MM.1S (cell line): ENCODE measurements at regions not wholly inside any gene's neighbourhood (a gene's known extent, or its start where the extent isn't known, plus 50 kb on each side); places are given as distances from the start of the nearest gene placed in this dataset.

ENCODE experiments used
- DNase-seq: peaks from one replicate; pipeline ENCODE4 v3.0.0-alpha.2; 2015
- H2AFZ ChIP-seq: fragments of 300-600 bp; sonication (generic); 2 replicates; pipeline ENCODE4 v1.6.0; 2016; ENCODE audit warnings: antibody characterized with exemption, low read length
- H3F3A ChIP-seq: fragments of 300-600 bp; sonication (generic); 2 replicates; pipeline ENCODE4 v1.6.1; 2016; ENCODE audit warnings: mild to moderate bottlenecking, antibody characterized with exemption, low read length, moderate library complexity, mixed read lengths; ENCODE audit not compliant: insufficient read depth
- H3K27ac ChIP-seq: fragments of 300-600 bp; sonication (generic); 2 replicates; pipeline ENCODE4 v1.5.1; 2016; ENCODE audit warnings: mild to moderate bottlenecking, low read length
- H3K27me3 ChIP-seq: fragments of 300-600 bp; sonication (generic); replicated peaks from 2 replicates; pipeline ENCODE4 v1.6.0; 2016; ENCODE audit warnings: low read length; ENCODE audit not compliant: insufficient read depth
- H3K36me3 ChIP-seq: fragments of 300-600 bp; sonication (generic); replicated peaks from 2 replicates; pipeline ENCODE4 v1.6.1; 2016; ENCODE audit warnings: mild to moderate bottlenecking, low read length, mixed read lengths; ENCODE audit not compliant: insufficient read depth
- H3K4me1 ChIP-seq: fragments of 300-600 bp; sonication (generic); 2 replicates; pipeline ENCODE4 v1.6.1; 2016; ENCODE audit warnings: low read length, mixed read lengths
- H3K4me2 ChIP-seq: fragments of 300-600 bp; sonication (generic); 2 replicates; pipeline ENCODE4 v1.6.0; 2016; ENCODE audit warnings: low read depth, low read length
- H3K4me3 ChIP-seq: fragments of 300-600 bp; sonication (generic); 2 replicates; pipeline ENCODE4 v1.5.1; 2016; ENCODE audit warnings: low read length, mixed read lengths
- H3K79me2 ChIP-seq: fragments of 300-600 bp; sonication (generic); 2 replicates; pipeline ENCODE4 v1.6.1; 2016; ENCODE audit warnings: mixed run types, low read length, mixed read lengths
- H3K9ac ChIP-seq: fragments of 300-600 bp; sonication (generic); 2 replicates; pipeline ENCODE4 v1.6.1; 2016; ENCODE audit warnings: low read length, mixed read lengths
- H3K9me2 ChIP-seq: fragments of 300-600 bp; sonication (generic); replicated peaks from 2 replicates; pipeline ENCODE4 v1.6.1; 2016; ENCODE audit warnings: mild to moderate bottlenecking, low read length, mixed read lengths; ENCODE audit not compliant: insufficient read depth
- H3K9me3 ChIP-seq: fragments of 300-600 bp; sonication (generic); replicated peaks from 2 replicates; pipeline ENCODE4 v1.6.1; 2016; ENCODE audit warnings: mild to moderate bottlenecking, low read length, mixed read lengths; ENCODE audit not compliant: insufficient read depth
- H4K20me1 ChIP-seq: fragments of 300-600 bp; sonication (generic); 2 replicates; pipeline ENCODE4 v1.6.1; 2016; ENCODE audit warnings: mild to moderate bottlenecking, low read length, moderate library complexity, mixed read lengths; ENCODE audit not compliant: insufficient read depth
- EZH2 ChIP-seq: fragments of 300-600 bp; sonication (generic); optimal IDR thresholded peaks from 2 replicates; pipeline ENCODE3; 2017; ENCODE audit warnings: low read depth, mild to moderate bottlenecking, antibody characterized with exemption, low read length, mixed read lengths
- EZH2phosphoT487 ChIP-seq: fragments of 300-600 bp; sonication (generic); IDR thresholded peaks from 2 replicates; pipeline ENCODE4 v1.6.1; 2018; ENCODE audit warnings: antibody characterized with exemption, low read length
- TF ChIP-seq, protein P1 (sequence below): fragments of 300-600 bp; sonication (generic); IDR thresholded peaks from 2 replicates; pipeline ENCODE4 v1.5.1; 2016; ENCODE audit warnings: antibody characterized with exemption, low read length, mixed read lengths

DNA sequence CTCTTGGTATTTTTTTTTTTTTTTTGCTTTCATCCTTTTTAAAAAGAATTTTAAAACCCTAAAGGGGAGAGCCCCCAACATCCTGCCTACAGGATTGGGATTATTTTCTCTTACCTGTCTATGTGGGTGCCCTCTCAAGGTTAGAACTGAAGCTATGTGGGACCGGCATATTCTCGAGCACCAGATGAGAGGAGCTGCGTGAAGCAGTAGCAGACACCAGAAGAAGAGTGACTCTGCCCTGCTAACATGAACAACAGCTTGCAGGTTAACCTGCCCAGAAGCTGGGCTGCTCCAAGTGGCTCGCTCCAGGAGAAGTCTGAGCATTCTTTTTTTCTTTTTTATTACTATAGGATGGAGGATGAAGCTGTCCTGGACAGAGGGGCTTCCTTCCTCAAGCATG is 102.6 kb upstream of the SLC4A4 start:
- Histone ChIP-seq H3K4me2 (no peak overlapping the region), H3K9me3 (no peaks in the 10 kb centered on the region), H3K4me1 (peaks cover 6% of the 10 kb centered on the region; the same call in 1 of the 2 replicates), H3K9ac (no peak overlapping the region), H2AFZ (no peak overlapping the region), H3K4me3 (no peak overlapping the region), H3K79me2 (no peaks in the 10 kb centered on the region), H3K27me3 (no peaks in the 10 kb centered on the region), H3K9me2 (no peaks in the 10 kb centered on the region), H3K27ac (no peak overlapping the region), H4K20me1 (no peaks in the 10 kb centered on the region), H3F3A (peaks cover 6% of the 10 kb centered on the region), H3K36me3 (no peaks in the 10 kb centered on the region)
- no peak for DNase-seq
- TF ChIP-seq, protein P1, sequence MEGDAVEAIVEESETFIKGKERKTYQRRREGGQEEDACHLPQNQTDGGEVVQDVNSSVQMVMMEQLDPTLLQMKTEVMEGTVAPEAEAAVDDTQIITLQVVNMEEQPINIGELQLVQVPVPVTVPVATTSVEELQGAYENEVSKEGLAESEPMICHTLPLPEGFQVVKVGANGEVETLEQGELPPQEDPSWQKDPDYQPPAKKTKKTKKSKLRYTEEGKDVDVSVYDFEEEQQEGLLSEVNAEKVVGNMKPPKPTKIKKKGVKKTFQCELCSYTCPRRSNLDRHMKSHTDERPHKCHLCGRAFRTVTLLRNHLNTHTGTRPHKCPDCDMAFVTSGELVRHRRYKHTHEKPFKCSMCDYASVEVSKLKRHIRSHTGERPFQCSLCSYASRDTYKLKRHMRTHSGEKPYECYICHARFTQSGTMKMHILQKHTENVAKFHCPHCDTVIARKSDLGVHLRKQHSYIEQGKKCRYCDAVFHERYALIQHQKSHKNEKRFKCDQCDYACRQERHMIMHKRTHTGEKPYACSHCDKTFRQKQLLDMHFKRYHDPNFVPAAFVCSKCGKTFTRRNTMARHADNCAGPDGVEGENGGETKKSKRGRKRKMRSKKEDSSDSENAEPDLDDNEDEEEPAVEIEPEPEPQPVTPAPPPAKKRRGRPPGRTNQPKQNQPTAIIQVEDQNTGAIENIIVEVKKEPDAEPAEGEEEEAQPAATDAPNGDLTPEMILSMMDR = no peak
- no peak for TF ChIP-seq EZH2
- no peak for TF ChIP-seq EZH2phosphoT487

GRCh38 chr4:71237641-71238040 is 101.2 kb upstream of the SLC4A4 start:
- no peak overlapping the region for H2AFZ ChIP-seq
- no peak overlapping the region for H3K4me2 ChIP-seq
- no peaks in the 10 kb centered on the region for H3K9me2 ChIP-seq
- H3K9me3 ChIP-seq = no peaks in the 10 kb centered on the region
- no peak overlapping the region for H3K9ac ChIP-seq
- H3F3A ChIP-seq = no peaks in the 10 kb centered on the region
- TF ChIP-seq EZH2phosphoT487 = no peak
- TF ChIP-seq, protein P1 = no peak
- no peak for TF ChIP-seq EZH2
- H3K79me2 ChIP-seq = no peaks in the 10 kb centered on the region
- no peaks in the 10 kb centered on the region for H3K27me3 ChIP-seq
- no peaks in the 10 kb centered on the region for H3K4me1 ChIP-seq
- H3K4me3 ChIP-seq = no peak overlapping the region
- DNase-seq = no peak
- no peaks in the 10 kb centered on the region for H4K20me1 ChIP-seq
- H3K27ac ChIP-seq = no peak overlapping the region
- H3K36me3 ChIP-seq = no peaks in the 10 kb centered on the region

DNA sequence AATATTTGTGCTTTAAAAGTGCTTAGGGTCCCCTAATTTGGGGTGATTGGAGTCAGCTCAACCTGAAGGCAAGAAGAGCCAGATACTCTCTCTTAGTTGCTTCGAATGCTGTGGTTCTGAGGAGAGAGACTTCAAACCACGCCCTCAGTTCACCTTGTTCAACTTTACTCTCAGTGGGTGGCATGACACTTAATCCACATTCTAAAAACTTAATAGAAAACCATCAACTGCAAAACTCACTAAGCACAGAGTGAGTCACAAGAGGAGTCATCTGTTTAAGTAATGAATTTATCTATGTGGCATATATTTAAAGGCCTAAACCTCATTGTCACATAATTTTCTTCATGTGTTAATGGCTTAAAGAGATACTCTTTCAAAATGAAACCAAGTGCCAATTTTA is 99.5 kb upstream of the SLC4A4 start:
- no peaks in the 10 kb centered on the region for H3K4me1 ChIP-seq
- H3K4me3 ChIP-seq = no peak overlapping the region
- no peak overlapping the region for H2AFZ ChIP-seq
- H3K4me2 ChIP-seq = no peak overlapping the region
- H3K9ac ChIP-seq = no peak overlapping the region
- H3K36me3 ChIP-seq = no peaks in the 10 kb centered on the region
- no peaks in the 10 kb centered on the region for H3F3A ChIP-seq
- TF ChIP-seq EZH2phosphoT487 = no peak
- no peaks in the 10 kb centered on the region for H3K27me3 ChIP-seq
- DNase-seq = no peak
- H3K9me2 ChIP-seq = no peaks in the 10 kb centered on the region
- no peaks in the 10 kb centered on the region for H3K9me3 ChIP-seq
- H3K79me2 ChIP-seq = no peaks in the 10 kb centered on the region
- no peaks in the 10 kb centered on the region for H4K20me1 ChIP-seq
- no peak overlapping the region for H3K27ac ChIP-seq

GRCh38 chr4:71240094-71240493 is 98.7 kb upstream of the SLC4A4 start:
- DNase-seq = no peak
- Histone ChIP-seq H3K4me2 (no peak overlapping the region), H3K79me2 (no peaks in the 10 kb centered on the region), H4K20me1 (no peaks in the 10 kb centered on the region), H3K9me2 (no peaks in the 10 kb centered on the region), H2AFZ (no peak overlapping the region), H3K36me3 (no peaks in the 10 kb centered on the region), H3K27ac (no peak overlapping the region), H3F3A (no peaks in the 10 kb centered on the region), H3K4me1 (no peaks in the 10 kb centered on the region), H3K9ac (no peak overlapping the region), H3K27me3 (no peaks in the 10 kb centered on the region), H3K9me3 (no peaks in the 10 kb centered on the region), H3K4me3 (no peak overlapping the region)
- TF ChIP-seq, protein P1 = no peak
- TF ChIP-seq EZH2 = no peak
- no peak for TF ChIP-seq EZH2phosphoT487
